Astrocyte (in vitro differentiated cells and primary cell): ENCODE measurements at regions not wholly inside any gene's neighbourhood (a gene's known extent, or its start where the extent isn't known, plus 50 kb on each side); places are given as distances from the start of the nearest gene placed in this dataset.
A peak's percentile ranks its signal among the peaks of the same experiment; 100 is the strongest.
"Not testable (repeated sequence)": the region's sequence is repeated elsewhere in the genome, so short reads cannot be mapped to it uniquely, and the experiment has no call there.

Source experiments
- DNase-seq: peaks from one replicate; pipeline ENCODE4 v3.0.0-alpha.2; 2010; ENCODE audit warnings: low read depth
- FAIRE-seq: peaks from 2 replicates; lab custom pipeline; 2011; peaks lifted over from hg19 to GRCh38; lab: Jason Lieb, UNC
- H2AFZ ChIP-seq: 2 replicates; pipeline ENCODE4 v1.6.0; 2012; ENCODE audit warnings: low read depth, low read length, inconsistent platforms
- H3K27ac ChIP-seq: 2 replicates; pipeline ENCODE4 v1.5.1; 2011; ENCODE audit warnings: low read depth, low read length, inconsistent platforms
- H3K27me3 ChIP-seq: 2 replicates; pipeline ENCODE4 v1.6.0; 2011; ENCODE audit warnings: low read length, inconsistent platforms; ENCODE audit not compliant: insufficient read depth
- H3K36me3 ChIP-seq: 2 replicates; pipeline ENCODE4 v1.5.1; 2011; ENCODE audit warnings: low read length, inconsistent platforms; ENCODE audit not compliant: insufficient read depth
- H3K4me1 ChIP-seq: 2 replicates; pipeline ENCODE4 v1.5.1; 2011; ENCODE audit warnings: low read length, inconsistent platforms; ENCODE audit not compliant: insufficient read depth
- H3K4me2 ChIP-seq: 2 replicates; pipeline ENCODE4 v1.6.0; 2012; ENCODE audit warnings: low read length, inconsistent platforms
- H3K4me3 ChIP-seq: 2 replicates; pipeline ENCODE4 v1.5.1; 2011; ENCODE audit warnings: low read depth, mild to moderate bottlenecking, low read length, inconsistent platforms; ENCODE audit not compliant: insufficient read depth
- H3K79me2 ChIP-seq: 2 replicates; pipeline ENCODE4 v1.6.0; 2012; ENCODE audit warnings: mild to moderate bottlenecking, low read length, inconsistent platforms; ENCODE audit not compliant: insufficient read depth
- H3K9ac ChIP-seq: 2 replicates; pipeline ENCODE4 v1.6.0; 2012; ENCODE audit warnings: mild to moderate bottlenecking, low read length, inconsistent platforms
- H3K9me3 ChIP-seq: 2 replicates; pipeline ENCODE4 v1.5.1; 2012; ENCODE audit warnings: low read depth, mild to moderate bottlenecking, low read length, inconsistent platforms; ENCODE audit not compliant: insufficient read depth
- H4K20me1 ChIP-seq: 2 replicates; pipeline ENCODE4 v1.6.0; 2012; ENCODE audit warnings: low read length, inconsistent platforms; ENCODE audit not compliant: insufficient read depth
- H3K27ac Mint-ChIP-seq: one replicate; pipeline ENCODE4 v1.8.0; 2021; ENCODE audit warnings: mild to moderate bottlenecking, mixed read lengths; ENCODE audit not compliant: unreplicated experiment
- H3K27me3 Mint-ChIP-seq: one replicate; pipeline ENCODE4 v1.8.0; 2021; ENCODE audit warnings: low read depth, mixed read lengths; ENCODE audit not compliant: unreplicated experiment
- H3K36me3 Mint-ChIP-seq: one replicate; pipeline ENCODE4 v1.8.0; 2021; ENCODE audit warnings: low read depth, mixed read lengths; ENCODE audit not compliant: unreplicated experiment
- H3K4me1 Mint-ChIP-seq: one replicate; pipeline ENCODE4 v1.8.0; 2021; ENCODE audit warnings: low read depth, mixed read lengths; ENCODE audit not compliant: unreplicated experiment
- H3K4me3 Mint-ChIP-seq: one replicate; pipeline ENCODE4 v1.8.0; 2021; ENCODE audit warnings: mild to moderate bottlenecking, moderate library complexity, mixed read lengths; ENCODE audit not compliant: unreplicated experiment
- H3K9me3 Mint-ChIP-seq: one replicate; pipeline ENCODE4 v1.8.0; 2021; ENCODE audit warnings: mild to moderate bottlenecking, mixed read lengths; ENCODE audit not compliant: unreplicated experiment
- EZH2 ChIP-seq: IDR thresholded peaks from 2 replicates; pipeline ENCODE4 v1.6.1; 2012; ENCODE audit warnings: mild to moderate bottlenecking, low read length, inconsistent platforms; ENCODE audit not compliant: insufficient read depth
- TF ChIP-seq, protein P1 (sequence below): IDR thresholded peaks from 2 replicates; pipeline ENCODE4 v1.5.1; 2011; ENCODE audit warnings: low read depth, mild to moderate bottlenecking, inconsistent platforms, low read length, moderate library complexity; ENCODE audit not compliant: insufficient read depth

DNA sequence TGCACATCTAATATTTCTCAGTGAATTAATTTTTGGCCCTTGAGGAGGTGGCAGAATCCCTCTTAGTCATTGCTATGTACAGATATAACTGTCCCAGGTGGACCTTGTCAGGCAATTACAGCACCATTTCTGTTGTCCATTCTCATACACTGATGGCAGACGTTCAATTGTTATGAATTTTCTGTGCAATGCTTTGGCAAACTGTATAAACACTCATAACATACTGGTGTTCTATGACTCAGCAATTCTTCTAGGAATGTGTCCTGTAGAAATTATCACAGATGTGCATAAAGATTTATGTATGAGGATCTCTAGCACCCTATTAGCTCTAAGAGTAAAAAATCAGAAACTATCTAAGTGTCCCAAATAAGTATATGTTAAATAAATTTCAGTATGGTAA, 80.8 kb downstream of the DNAJB9 start:
- no peak overlapping the region for H3K4me2 ChIP-seq
- Mint-ChIP-seq H3K36me3 (no peaks in the 10 kb centered on the region), H3K4me3 (no peak overlapping the region), H3K27ac (no peak overlapping the region), H3K9me3 (no peaks in the 10 kb centered on the region), H3K27me3 (no peaks in the 10 kb centered on the region), H3K4me1 (peaks cover 2% of the 10 kb centered on the region)
- no peak overlapping the region for H3K9ac ChIP-seq
- FAIRE-seq (no peak), DNase-seq (peak; percentile 8)
- no peak overlapping the region for H3K4me3 ChIP-seq
- no peaks in the 10 kb centered on the region for H3K79me2 ChIP-seq
- H3K27ac ChIP-seq, result no peak overlapping the region
- no peaks in the 10 kb centered on the region for H4K20me1 ChIP-seq
- TF ChIP-seq, protein P1, sequence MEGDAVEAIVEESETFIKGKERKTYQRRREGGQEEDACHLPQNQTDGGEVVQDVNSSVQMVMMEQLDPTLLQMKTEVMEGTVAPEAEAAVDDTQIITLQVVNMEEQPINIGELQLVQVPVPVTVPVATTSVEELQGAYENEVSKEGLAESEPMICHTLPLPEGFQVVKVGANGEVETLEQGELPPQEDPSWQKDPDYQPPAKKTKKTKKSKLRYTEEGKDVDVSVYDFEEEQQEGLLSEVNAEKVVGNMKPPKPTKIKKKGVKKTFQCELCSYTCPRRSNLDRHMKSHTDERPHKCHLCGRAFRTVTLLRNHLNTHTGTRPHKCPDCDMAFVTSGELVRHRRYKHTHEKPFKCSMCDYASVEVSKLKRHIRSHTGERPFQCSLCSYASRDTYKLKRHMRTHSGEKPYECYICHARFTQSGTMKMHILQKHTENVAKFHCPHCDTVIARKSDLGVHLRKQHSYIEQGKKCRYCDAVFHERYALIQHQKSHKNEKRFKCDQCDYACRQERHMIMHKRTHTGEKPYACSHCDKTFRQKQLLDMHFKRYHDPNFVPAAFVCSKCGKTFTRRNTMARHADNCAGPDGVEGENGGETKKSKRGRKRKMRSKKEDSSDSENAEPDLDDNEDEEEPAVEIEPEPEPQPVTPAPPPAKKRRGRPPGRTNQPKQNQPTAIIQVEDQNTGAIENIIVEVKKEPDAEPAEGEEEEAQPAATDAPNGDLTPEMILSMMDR, result no peak
- no peak for TF ChIP-seq EZH2
- no peaks in the 10 kb centered on the region for H3K9me3 ChIP-seq
- no peaks in the 10 kb centered on the region for H3K36me3 ChIP-seq
- no peaks in the 10 kb centered on the region for H3K27me3 ChIP-seq
- H3K4me1 ChIP-seq, result no peaks in the 10 kb centered on the region
- H2AFZ ChIP-seq, result no peak overlapping the region

DNA sequence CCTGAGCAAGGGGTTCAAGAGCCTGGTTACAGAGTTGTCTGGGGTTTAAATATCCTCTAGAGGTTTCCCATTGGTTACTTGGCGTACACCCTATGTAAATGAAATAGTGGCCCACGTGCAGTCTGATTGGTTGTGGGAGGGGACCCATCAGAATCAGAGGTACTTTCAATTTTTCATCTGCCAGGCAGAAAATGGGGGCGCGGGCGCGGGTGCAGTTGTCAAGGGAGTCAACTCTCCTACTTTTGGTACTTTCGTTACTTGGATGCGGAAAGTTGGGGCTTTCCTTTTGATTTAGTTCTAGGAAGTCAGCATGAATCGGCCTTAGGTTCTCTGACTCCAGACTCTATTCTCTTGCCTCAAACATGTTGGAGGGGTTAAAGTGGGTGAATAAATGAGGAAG, 83.2 kb downstream of the DNAJB9 start:
- H3K36me3 Mint-ChIP-seq, result no peaks in the 10 kb centered on the region
- no peak overlapping the region for H3K9ac ChIP-seq
- H3K4me1 Mint-ChIP-seq, result peaks cover 2% of the 10 kb centered on the region
- H3K4me3 Mint-ChIP-seq, result no peak overlapping the region
- no peak overlapping the region for H3K4me2 ChIP-seq
- no peaks in the 10 kb centered on the region for H3K27me3 ChIP-seq
- H3K9me3 Mint-ChIP-seq, result no peaks in the 10 kb centered on the region
- no peaks in the 10 kb centered on the region for H3K79me2 ChIP-seq
- H3K27ac Mint-ChIP-seq, result no peak overlapping the region
- DNase-seq (no peak), FAIRE-seq (no peak)
- TF ChIP-seq, protein P1, result no peak
- no peak for TF ChIP-seq EZH2
- H3K4me3 ChIP-seq, result no peak overlapping the region
- no peaks in the 10 kb centered on the region for H3K4me1 ChIP-seq
- no peaks in the 10 kb centered on the region for H3K36me3 ChIP-seq
- H3K9me3 ChIP-seq, result no peaks in the 10 kb centered on the region
- no peak overlapping the region for H3K27ac ChIP-seq
- H2AFZ ChIP-seq, result no peak overlapping the region
- H4K20me1 ChIP-seq, result no peaks in the 10 kb centered on the region
- H3K27me3 Mint-ChIP-seq, result no peaks in the 10 kb centered on the region

DNA sequence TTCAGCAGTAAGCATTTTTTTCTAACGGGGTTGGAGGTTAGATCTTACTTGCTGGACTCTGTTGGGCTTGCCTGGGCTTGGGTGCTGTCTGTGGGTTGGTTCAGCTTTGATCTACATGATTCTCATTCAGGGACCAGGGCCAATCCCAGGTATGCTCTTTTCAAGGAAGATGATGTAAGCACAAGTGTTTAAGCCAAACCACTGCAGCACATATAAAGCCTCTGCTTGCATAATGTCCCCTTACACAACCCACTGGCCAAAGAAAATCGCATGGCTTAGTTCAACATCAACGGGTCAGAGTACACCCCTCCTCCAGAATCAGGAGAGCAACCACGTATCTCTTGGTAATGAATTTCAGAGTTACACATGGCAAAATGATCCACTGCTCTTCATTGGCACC, 83.9 kb downstream of the DNAJB9 start:
- no peaks in the 10 kb centered on the region for H3K27me3 ChIP-seq
- H3K9me3 ChIP-seq, result no peaks in the 10 kb centered on the region
- no peak overlapping the region for H3K4me2 ChIP-seq
- DNase-seq (no peak), FAIRE-seq (no peak)
- no peaks in the 10 kb centered on the region for H3K4me1 ChIP-seq
- Mint-ChIP-seq H3K27me3 (no peaks in the 10 kb centered on the region), H3K27ac (no peak overlapping the region), H3K9me3 (no peaks in the 10 kb centered on the region), H3K4me3 (no peak overlapping the region), H3K4me1 (peaks cover 2% of the 10 kb centered on the region), H3K36me3 (no peaks in the 10 kb centered on the region)
- no peak overlapping the region for H3K27ac ChIP-seq
- H3K36me3 ChIP-seq, result no peaks in the 10 kb centered on the region
- no peak overlapping the region for H2AFZ ChIP-seq
- no peak overlapping the region for H3K9ac ChIP-seq
- TF ChIP-seq, protein P1, result no peak
- TF ChIP-seq EZH2, result no peak
- no peaks in the 10 kb centered on the region for H3K79me2 ChIP-seq
- H3K4me3 ChIP-seq, result no peak overlapping the region
- H4K20me1 ChIP-seq, result no peaks in the 10 kb centered on the region

DNA sequence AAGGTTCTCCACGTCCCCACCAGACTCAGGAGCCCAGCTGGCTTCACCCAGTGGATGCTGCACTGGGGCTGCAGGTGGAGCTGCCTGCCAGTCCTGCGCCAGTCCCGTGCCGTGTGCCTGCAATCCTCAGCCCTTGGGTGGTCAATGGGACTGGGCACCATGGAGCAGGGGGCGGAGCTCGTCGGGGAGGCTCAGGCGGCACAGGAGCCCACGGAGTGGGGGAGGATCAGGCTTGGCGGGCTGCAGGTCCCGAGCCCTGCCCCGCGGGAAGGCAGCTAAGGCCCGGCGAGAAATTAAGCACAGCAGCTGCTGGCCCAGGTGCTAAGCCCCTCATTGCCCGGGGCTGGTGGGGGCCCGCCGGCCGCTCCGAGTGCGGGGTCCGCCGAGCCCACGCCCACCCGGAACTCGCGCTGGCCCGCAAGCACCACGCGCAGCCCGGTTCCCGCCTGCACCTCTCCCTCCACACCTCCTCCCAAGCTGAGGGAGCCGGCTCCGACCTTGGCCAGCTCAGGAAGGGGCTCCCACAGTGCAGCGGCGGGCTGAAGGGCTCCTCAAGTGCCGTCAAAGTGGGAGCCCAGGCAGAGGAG, 87.6 kb downstream of the DNAJB9 start:
- H3K79me2 ChIP-seq, H3K36me3 Mint-ChIP-seq, DNase-seq, H3K9me3 ChIP-seq, H3K27ac ChIP-seq, H3K4me1 Mint-ChIP-seq, H3K9ac ChIP-seq, H4K20me1 ChIP-seq, H3K36me3 ChIP-seq, H3K9me3 Mint-ChIP-seq, H3K4me1 ChIP-seq, H3K27me3 Mint-ChIP-seq, H3K4me2 ChIP-seq, FAIRE-seq, H3K4me3 Mint-ChIP-seq, H3K27ac Mint-ChIP-seq, H3K27me3 ChIP-seq, H3K4me3 ChIP-seq, H2AFZ ChIP-seq: not testable (repeated sequence)
